GM18526 (cell line): ENCODE measurements at regions not wholly inside any gene's neighbourhood (a gene's known extent, or its start where the extent isn't known, plus 50 kb on each side); places are given as distances from the start of the nearest gene placed in this dataset.

Experiments
- POLR2A ChIP-seq: IDR thresholded peaks from 3 replicates; pipeline ENCODE4 v1.6.1; 2011; ENCODE audit not compliant: insufficient read length; ENCODE audit errors: extremely low read depth

- no peak for TF ChIP-seq POLR2A
These were observed 78.5 kb upstream of the ANK2 start for GRCh38 chr4:112970903-112971302.

GRCh38 chr4:112973750-112974251, 75.7 kb upstream of the ANK2 start:
- TF ChIP-seq POLR2A: no peak

GRCh38 chr4:112975567-112976355, 73.7 kb upstream of the ANK2 start:
- TF ChIP-seq POLR2A: no peak

GRCh38 chr4:112978691-112979472, 70.6 kb upstream of the ANK2 start:
- TF ChIP-seq POLR2A: no peak

GRCh38 chr4:112979881-112980421, 69.5 kb upstream of the ANK2 start:
- no peak for TF ChIP-seq POLR2A

GRCh38 chr4:112982680-112983079, 66.8 kb upstream of the ANK2 start:
- no peak for TF ChIP-seq POLR2A

- TF ChIP-seq POLR2A: no peak
These were observed 54.6 kb upstream of the ANK2 start for GRCh38 chr4:112994732-112995464.
